NCI-H1048 (cell line): ENCODE measurements at regions not wholly inside any gene's neighbourhood (a gene's known extent, or its start where the extent isn't known, plus 50 kb on each side); places are given as distances from the start of the nearest gene placed in this dataset.
"Not testable (repeated sequence)": the region's sequence is repeated elsewhere in the genome, so short reads cannot be mapped to it uniquely, and the experiment has no call there.

Experiments
- DNase-seq: peaks from one replicate; lab custom pipeline; 2025; lab: John Stamatoyannopoulos, UW

- DNase-seq = no peak
These were observed 53.0 kb upstream of the CA12 start for GRCh38 chr15:63434576-63435186.

GRCh38 chr15:63435204-63435820 lies 53.7 kb upstream of the CA12 start:
- DNase-seq = no peak

DNA sequence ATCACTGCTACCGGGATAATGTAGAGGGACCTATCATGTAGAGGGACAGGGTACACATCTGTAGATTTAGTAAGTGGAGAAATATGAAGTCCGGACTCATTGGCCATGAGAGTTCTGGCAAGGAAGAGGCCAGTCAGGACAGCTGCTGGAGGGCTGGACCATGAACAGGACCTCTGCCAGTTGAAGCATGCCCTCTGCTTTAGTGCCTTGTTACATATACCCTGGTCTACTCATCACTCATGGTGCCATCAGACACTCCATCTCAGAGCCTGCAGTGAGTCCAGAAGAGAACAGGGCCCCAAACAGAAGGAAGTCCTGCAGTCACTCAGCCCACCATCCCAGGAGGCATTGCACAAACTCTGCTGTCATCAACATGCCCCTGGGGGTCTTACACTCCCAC lies 54.7 kb upstream of the CA12 start:
- no peak for DNase-seq

DNA sequence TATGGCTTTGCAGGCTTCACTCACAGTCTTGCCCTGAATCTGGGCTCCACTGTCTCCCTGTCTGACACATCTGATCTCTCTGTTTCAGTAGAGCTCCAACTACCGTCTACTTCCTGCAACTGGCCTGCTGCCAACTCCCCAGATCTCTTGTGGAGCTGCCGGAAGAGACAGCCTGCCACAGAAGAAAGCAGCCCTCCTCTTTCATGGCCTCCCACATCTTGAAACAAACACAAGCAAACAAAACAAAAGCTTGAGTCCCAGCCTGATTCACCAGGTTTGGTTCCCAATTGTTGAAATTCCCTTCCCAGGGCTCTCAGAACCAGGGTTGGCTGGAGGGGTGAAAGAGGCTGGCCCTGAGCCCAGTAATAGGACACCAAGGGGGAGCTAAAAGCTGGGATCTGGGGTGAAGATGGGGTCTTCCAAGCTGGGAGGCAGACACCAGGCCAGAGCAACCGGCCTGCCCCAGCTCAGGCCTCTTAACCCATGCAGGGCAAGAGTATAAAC lies 55.3 kb upstream of the CA12 start:
- peak; percentile 27 for DNase-seq

- DNase-seq = no peak
These were observed 58.1 kb upstream of the CA12 start for GRCh38 chr15:63439536-63440264.

DNA sequence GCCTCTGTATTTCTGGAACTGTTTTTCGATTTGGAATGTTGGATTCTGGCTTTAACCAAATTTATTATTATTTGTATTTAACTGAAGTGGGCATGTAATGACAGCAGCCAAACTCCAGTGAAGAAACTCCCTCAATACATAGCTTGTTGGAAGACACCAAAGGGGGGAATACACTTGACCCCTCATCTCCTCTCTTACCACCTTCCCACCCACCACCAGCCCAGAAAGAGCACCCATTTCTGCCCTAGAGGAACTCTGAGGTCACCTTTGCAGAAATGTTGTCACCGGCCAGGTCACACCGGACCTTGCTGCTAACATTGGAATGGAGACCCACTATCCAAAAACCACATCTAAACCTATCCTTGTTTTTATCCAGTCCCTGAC lies 58.6 kb upstream of the CA12 start:
- DNase-seq = no peak

DNA sequence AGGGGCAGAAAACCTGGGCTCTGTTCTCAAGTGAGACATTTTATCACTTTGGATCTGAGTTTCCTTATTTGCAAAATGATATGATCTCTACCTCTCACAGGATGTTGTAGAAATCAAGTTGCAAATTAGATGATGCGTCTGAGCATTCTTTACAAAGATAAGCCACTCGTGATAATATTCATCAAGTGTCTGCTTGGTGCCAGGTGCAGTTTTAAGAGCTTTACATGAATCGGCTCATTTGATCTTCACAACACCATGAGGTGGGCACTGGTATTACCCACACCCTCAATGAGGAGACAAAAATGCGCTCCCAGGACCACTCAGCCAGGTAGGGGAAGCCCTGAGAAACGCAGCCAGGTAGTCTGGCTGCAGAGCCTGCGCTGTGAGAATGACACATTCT lies 59.1 kb upstream of the CA12 start:
- DNase-seq = no peak

DNA sequence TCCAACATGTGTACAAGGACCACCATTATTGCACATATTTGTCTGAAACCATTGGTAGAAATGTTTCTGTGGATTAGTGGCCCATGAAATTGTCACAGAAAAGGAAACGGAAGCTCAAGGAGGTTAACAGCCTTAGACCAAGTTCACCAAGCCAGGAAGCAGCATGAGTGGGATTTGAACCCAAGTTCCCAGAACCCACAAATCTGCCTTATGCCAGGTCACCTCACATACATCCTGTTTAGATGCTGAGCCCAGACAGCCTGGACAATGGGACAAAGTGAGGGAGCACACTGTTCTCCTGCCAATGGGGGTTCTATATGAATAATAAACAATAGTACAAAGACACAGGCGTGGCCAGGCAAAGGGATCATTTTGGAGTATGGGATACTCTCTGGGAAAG lies 59.6 kb upstream of the CA12 start:
- no peak for DNase-seq

- no peak for DNase-seq
These were observed 60.4 kb upstream of the CA12 start for GRCh38 chr15:63442080-63442479.

DNA sequence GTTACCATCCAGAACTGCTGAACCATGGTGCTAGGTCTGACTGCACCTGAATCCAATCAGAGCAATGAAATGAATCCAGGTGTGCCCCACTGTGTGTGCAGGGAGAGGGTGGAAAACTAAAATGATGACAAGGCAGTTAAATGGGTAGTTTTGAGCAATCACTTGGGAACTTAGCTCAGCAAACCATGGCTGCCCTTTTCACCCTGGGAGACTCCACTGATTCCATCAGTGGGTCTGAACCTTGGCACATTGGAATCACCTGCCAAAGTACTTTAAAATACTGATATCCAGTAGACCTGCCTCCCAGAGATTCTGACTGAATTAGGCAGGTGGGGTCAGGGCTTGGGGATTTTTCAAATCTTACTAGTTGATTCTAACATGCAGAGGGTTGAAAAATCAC lies 59.8 kb upstream of the USP3 start:
- DNase-seq = no peak

- DNase-seq = no peak
These were observed 58.1 kb upstream of the USP3 start for GRCh38 chr15:63446255-63446654.

- peak; percentile 71 for DNase-seq
These were observed 57.2 kb upstream of the USP3 start for GRCh38 chr15:63447017-63447676.

DNA sequence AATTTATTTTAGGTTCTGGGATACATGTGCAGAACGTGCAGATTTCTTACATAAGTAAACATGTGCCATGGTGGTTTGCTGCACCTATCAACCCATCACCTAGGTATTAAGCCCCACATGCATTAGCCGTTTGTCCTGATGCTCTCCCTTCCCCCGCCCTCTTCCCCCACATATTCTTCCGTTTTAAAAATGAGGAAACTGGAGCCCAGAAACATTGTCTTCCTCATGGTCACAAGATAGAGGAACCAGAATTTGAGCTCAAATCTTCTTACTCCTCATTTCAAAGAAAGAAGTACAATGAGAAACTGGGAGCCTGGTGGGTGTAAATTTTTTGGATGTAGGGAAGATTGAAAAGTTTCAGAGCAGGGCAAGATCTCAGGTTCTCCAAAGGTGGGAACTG lies 56.1 kb upstream of the USP3 start:
- no peak for DNase-seq

GRCh38 chr15:63448872-63449555 lies 55.4 kb upstream of the USP3 start:
- not testable (repeated sequence) for DNase-seq

- DNase-seq = no peak
These were observed 54.7 kb upstream of the USP3 start for GRCh38 chr15:63449731-63450130.

GRCh38 chr15:63450884-63451225 lies 53.5 kb upstream of the USP3 start:
- no peak for DNase-seq

- DNase-seq = no peak
These were observed 52.6 kb upstream of the USP3 start for GRCh38 chr15:63451671-63452315.

DNA sequence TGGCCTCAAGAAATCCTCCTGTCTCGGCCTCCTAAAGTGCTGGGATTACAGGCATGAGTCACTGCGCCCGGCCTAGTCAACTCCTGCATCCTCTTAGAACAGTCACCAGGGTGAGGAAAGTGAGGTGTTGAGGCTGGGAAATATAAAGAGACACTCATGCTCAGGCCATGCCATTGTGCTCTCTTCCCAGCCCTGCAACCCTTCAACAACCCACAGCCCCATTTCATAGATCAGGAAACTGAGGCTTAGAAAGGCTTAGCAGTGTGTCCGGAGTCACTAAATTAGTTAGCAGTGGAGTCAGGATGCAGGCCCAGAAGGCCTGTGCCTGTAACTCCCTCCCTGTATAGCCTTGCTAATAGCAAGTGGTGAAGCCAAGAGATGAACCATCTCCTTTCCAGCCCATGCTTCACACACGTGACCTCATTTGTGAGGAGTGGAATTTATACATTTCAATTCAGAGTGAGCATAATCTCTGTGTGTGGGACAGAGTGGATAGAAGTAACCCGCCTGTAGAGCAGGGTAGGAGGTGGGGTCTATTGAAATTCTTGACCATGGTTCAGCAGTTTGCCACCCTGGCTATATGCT lies 51.7 kb upstream of the USP3 start:
- DNase-seq = no peak

- no peak for DNase-seq
These were observed 51.0 kb upstream of the USP3 start for GRCh38 chr15:63453186-63453905.

GRCh38 chr15:63454503-63455211 lies 49.7 kb upstream of the USP3 start:
- DNase-seq = no peak
